HCEC 1CT (cell line): ENCODE measurements at regions not wholly inside any gene's neighbourhood (a gene's known extent, or its start where the extent isn't known, plus 50 kb on each side); places are given as distances from the start of the nearest gene placed in this dataset.
"Not testable (repeated sequence)": the region's sequence is repeated elsewhere in the genome, so short reads cannot be mapped to it uniquely, and the experiment has no call there.

ENCODE experiments used
- DNase-seq: peaks from one replicate; pipeline ENCODE4 v3.0.0-alpha.2; 2017

- DNase-seq, result no peak
Measured at GRCh38 chr5:158601118-158601517, 498.6 kb downstream of the EBF1 start.

- DNase-seq, result no peak
Measured at GRCh38 chr5:158600679-158601078, 499.0 kb downstream of the EBF1 start.

- DNase-seq, result peak; percentile 4
Measured at GRCh38 chr5:158599157-158599556, 500.6 kb downstream of the EBF1 start.

GRCh38 chr5:158594595-158595242, 505.0 kb downstream of the EBF1 start:
- no peak for DNase-seq

- no peak for DNase-seq
Measured at GRCh38 chr5:158593925-158594324, 505.8 kb downstream of the EBF1 start.

- DNase-seq, result no peak
Measured at GRCh38 chr5:158591301-158591863, 508.3 kb downstream of the EBF1 start.

GRCh38 chr5:158590746-158591300, 508.9 kb downstream of the EBF1 start:
- no peak for DNase-seq

GRCh38 chr5:158589939-158590338, 509.8 kb downstream of the EBF1 start:
- DNase-seq, result no peak

- no peak for DNase-seq
Measured at GRCh38 chr5:158588617-158589016, 511.1 kb downstream of the EBF1 start.

GRCh38 chr5:158586054-158586453, 513.7 kb downstream of the EBF1 start:
- no peak for DNase-seq

- not testable (repeated sequence) for DNase-seq
Measured at GRCh38 chr5:158582669-158583068, 517.0 kb downstream of the EBF1 start.

- no peak for DNase-seq
Measured at GRCh38 chr5:158573829-158574228, 525.9 kb downstream of the EBF1 start.

GRCh38 chr5:158570502-158570901, 529.2 kb downstream of the EBF1 start:
- DNase-seq, result no peak

- no peak for DNase-seq
Measured at GRCh38 chr5:158569534-158569933, 530.2 kb downstream of the EBF1 start.

GRCh38 chr5:158565017-158565789, 534.5 kb downstream of the EBF1 start:
- no peak for DNase-seq

- no peak for DNase-seq
Measured at GRCh38 chr5:158563760-158564390, 535.8 kb downstream of the EBF1 start.

GRCh38 chr5:158561562-158562190, 538.0 kb downstream of the EBF1 start:
- no peak for DNase-seq

GRCh38 chr5:158560170-158560569, 539.5 kb downstream of the EBF1 start:
- DNase-seq, result no peak

GRCh38 chr5:158559643-158560042, 540.1 kb downstream of the EBF1 start:
- no peak for DNase-seq

GRCh38 chr5:158559066-158559465, 540.6 kb downstream of the EBF1 start:
- DNase-seq, result no peak

GRCh38 chr5:158553962-158554336, 545.8 kb downstream of the EBF1 start:
- no peak for DNase-seq

- no peak for DNase-seq
Measured at GRCh38 chr5:158553195-158553961, 546.3 kb downstream of the EBF1 start.
